ENCODE measurements at regions not wholly inside any gene's neighbourhood (a gene's known extent, or its start where the extent isn't known, plus 50 kb on each side); places are given as distances from the start of the nearest gene placed in this dataset.
"Not testable (repeated sequence)": the region's sequence is repeated elsewhere in the genome, so short reads cannot be mapped to it uniquely, and the experiment has no call there.

GRCh38 chr6:144897441-144897921, 612.3 kb downstream of the UTRN start:
- no peak for DNase-seq

GRCh38 chr6:144898052-144898689, 613.0 kb downstream of the UTRN start:
- no peak for DNase-seq

GRCh38 chr6:144898741-144899140, 613.6 kb downstream of the UTRN start:
- no peak for DNase-seq

GRCh38 chr6:144899161-144899560, 614.0 kb downstream of the UTRN start:
- no peak for DNase-seq

- no peak for DNase-seq
Observed at GRCh38 chr6:144901412-144901811, 616.3 kb downstream of the UTRN start.

GRCh38 chr6:144908004-144908403, 622.9 kb downstream of the UTRN start:
- DNase-seq: no peak

GRCh38 chr6:144909753-144910285, 624.7 kb downstream of the UTRN start:
- DNase-seq: no peak

- no peak for DNase-seq
Observed at GRCh38 chr6:144911322-144911721, 626.2 kb downstream of the UTRN start.

GRCh38 chr6:144912474-144912873, 627.3 kb downstream of the UTRN start:
- DNase-seq: no peak

GRCh38 chr6:144918073-144918472, 632.9 kb downstream of the UTRN start:
- DNase-seq: no peak

- DNase-seq: no peak
Observed at GRCh38 chr6:144919560-144919959, 634.4 kb downstream of the UTRN start.

- no peak for DNase-seq
Observed at GRCh38 chr6:144920391-144920961, 635.3 kb downstream of the UTRN start.

- DNase-seq: no peak
Observed at GRCh38 chr6:144921206-144921975, 636.3 kb downstream of the UTRN start.

- no peak for DNase-seq
Observed at GRCh38 chr6:144922120-144922722, 637.1 kb downstream of the UTRN start.

GRCh38 chr6:144922771-144923490, 637.8 kb downstream of the UTRN start:
- not testable (repeated sequence) for DNase-seq

GRCh38 chr6:144923491-144923787, 638.3 kb downstream of the UTRN start:
- not testable (repeated sequence) for DNase-seq

- DNase-seq: no peak
Observed at GRCh38 chr6:144928847-144929246, 643.7 kb downstream of the UTRN start.

GRCh38 chr6:144929262-144929661, 644.1 kb downstream of the UTRN start:
- no peak for DNase-seq

- peak; percentile 26 for DNase-seq
Observed at GRCh38 chr6:144931172-144932035, 646.3 kb downstream of the UTRN start.

GRCh38 chr6:144932621-144933020, 647.5 kb downstream of the UTRN start:
- no peak for DNase-seq

- DNase-seq: no peak
Observed at GRCh38 chr6:144935181-144935580, 650.0 kb downstream of the UTRN start.

- DNase-seq: no peak
Observed at GRCh38 chr6:144935661-144936060, 650.5 kb downstream of the UTRN start.

All from NCI-H2171 treated with DMSO at 0.1 percent for 48 hours (cell line).